HepG2 (cell line): ENCODE measurements at regions not wholly inside any gene's neighbourhood (a gene's known extent, or its start where the extent isn't known, plus 50 kb on each side); places are given as distances from the start of the nearest gene placed in this dataset.

ENCODE experiments used
- ATAC-seq: fragments of 200-7000 bp; cut with Tn5 transposase; 3 replicates; pipeline ENCODE4 v1.9.1; 2020; ENCODE audit warnings: mild to moderate bottlenecking, moderate library complexity
- BruUV-seq: library from RNA; stranded (reverse); fragments of 400-500 nt; replicated peaks from 2 replicates; lab custom pipeline; 2021; lab: Mats Ljungman, UMichigan
- CTCF ChIA-PET: fragments of 300-600 bp; formaldehyde crosslinking; extraction: SDS; loops from one replicate; lab custom pipeline; 2021; ENCODE audit warnings: low total read pairs, inconsistent platforms, low intra/inter-chr PET ratio; lab: Yijun Ruan, JAX
- POLR2A ChIA-PET: fragments of 350-600 bp; sonication (Branson Sonifier 250); formaldehyde crosslinking; loops from one replicate; lab custom pipeline; 2020; ENCODE audit warnings: antibody characterized with exemption, inconsistent platforms; lab: Yijun Ruan, JAX
- DNase-seq: peaks from one replicate; pipeline ENCODE4 v3.0.0-alpha.2; 2015; ENCODE audit warnings: low spot score
- FAIRE-seq: peaks from 3 replicates; lab custom pipeline; 2011; peaks lifted over from hg19 to GRCh38; lab: Jason Lieb, UNC
- H2AFZ ChIP-seq: one replicate; pipeline ENCODE4 v1.6.1; 2011; ENCODE audit warnings: low read length, inconsistent platforms
- H3K27ac ChIP-seq: fragments of 300-600 bp; 3 replicates; pipeline ENCODE4 v1.8.0; 2011; ENCODE audit warnings: mixed run types, mild to moderate bottlenecking, mixed read lengths, low read length, inconsistent platforms; ENCODE audit not compliant: insufficient read depth; ENCODE audit errors: extremely low read length
- H3K27me3 ChIP-seq, 2 experiments: fragments of 200-600 bp in 1 of 2; 2 replicates in 1 of 2; 3 replicates in 1 of 2; pipeline versions ENCODE4 v1.6.0 to v1.8.0; 2011; ENCODE audit warnings: low read length in 2 of 2, mild to moderate bottlenecking in 2 of 2, moderate library complexity in 2 of 2, inconsistent platforms in 1 of 2; ENCODE audit not compliant: insufficient read depth in 2 of 2, control insufficient read depth in 1 of 2
- H3K36me3 ChIP-seq, 2 experiments: fragments of 200-600 bp in 1 of 2; replicated peaks in 1 of 2; 2 replicates in 1 of 2; 3 replicates in 1 of 2; pipeline versions ENCODE4 v1.5.1 to v1.8.0; 2011; ENCODE audit warnings: low read length in 2 of 2, inconsistent platforms in 1 of 2; ENCODE audit not compliant: insufficient read depth in 2 of 2, control insufficient read depth in 1 of 2
- H3K4me1 ChIP-seq: 2 replicates; pipeline ENCODE4 v1.5.1; 2012; ENCODE audit warnings: low read length, inconsistent platforms; ENCODE audit not compliant: insufficient read depth
- H3K4me2 ChIP-seq: 2 replicates; pipeline ENCODE4 v1.6.0; 2011; ENCODE audit warnings: low read depth, low read length, inconsistent platforms
- H3K4me3 ChIP-seq, 3 experiments: fragments of 200-600 bp in 1 of 3; sonication (generic), shearing (Covaris generic) in 1 of 3; replicated peaks in 1 of 3; 2 replicates each; pipeline ENCODE4 v1.5.1; 2011 to 2016; ENCODE audit warnings: low read length in 3 of 3, inconsistent platforms in 2 of 3, low read depth in 2 of 3, mild to moderate bottlenecking in 2 of 3, control low read depth in 1 of 3, mixed read lengths in 1 of 3; ENCODE audit not compliant: insufficient read depth in 1 of 3
- H3K79me2 ChIP-seq: one replicate; pipeline ENCODE4 v1.6.1; 2011; ENCODE audit warnings: low read length, inconsistent platforms; ENCODE audit not compliant: insufficient read depth
- H3K9ac ChIP-seq: 2 replicates; pipeline ENCODE4 v1.6.0; 2011; ENCODE audit warnings: mild to moderate bottlenecking, low read depth, low read length, inconsistent platforms; ENCODE audit not compliant: insufficient read depth
- H3K9me3 ChIP-seq: 2 replicates; pipeline ENCODE4 v1.5.1; 2012; ENCODE audit warnings: mild to moderate bottlenecking, low read length
- H4K20me1 ChIP-seq: 2 replicates; pipeline ENCODE4 v1.6.0; 2011; ENCODE audit warnings: inconsistent platforms, mild to moderate bottlenecking, low read length, moderate library complexity; ENCODE audit not compliant: insufficient read depth
- IRF9 ChIP-seq: sonication (generic); formaldehyde crosslinking; IDR thresholded peaks from 2 replicates; pipeline ENCODE4 v1.8.0; 2022; ENCODE audit warnings: missing genetic modification reagents, mild to moderate bottlenecking, borderline replicate concordance
- NFE2 ChIP-seq: sonication (generic); formaldehyde crosslinking; IDR thresholded peaks from 2 replicates; pipeline ENCODE4 v1.4.0; 2020; ENCODE audit warnings: missing genetic modification reagents
- RBFOX2 ChIP-seq: fragments of 200-400 bp; formaldehyde crosslinking; IDR thresholded peaks from 2 replicates; pipeline ENCODE4 v1.6.1; 2017; ENCODE audit warnings: low read depth, mild to moderate bottlenecking, low read length
- TRIM22 ChIP-seq: fragments of 450-650 bp; IDR thresholded peaks from 2 replicates; pipeline ENCODE4 v1.6.1; 2017
- ZBTB44 ChIP-seq: sonication (generic); formaldehyde crosslinking; IDR thresholded peaks from 2 replicates; pipeline ENCODE4 v1.4.0; 2020; ENCODE audit warnings: missing genetic modification reagents
- ZFP91 ChIP-seq: sonication (generic); formaldehyde crosslinking; IDR thresholded peaks from 2 replicates; pipeline ENCODE4 v1.9.0; 2022; ENCODE audit warnings: missing genetic modification reagents, mild to moderate bottlenecking, borderline replicate concordance
- ZNF101 ChIP-seq: sonication (generic); formaldehyde crosslinking; IDR thresholded peaks from 2 replicates; pipeline ENCODE4 v1.4.0; 2020; ENCODE audit warnings: mild to moderate bottlenecking, low read depth, missing genetic modification reagents, borderline replicate concordance
- ZNF766 ChIP-seq: sonication (generic); formaldehyde crosslinking; IDR thresholded peaks from 2 replicates; pipeline ENCODE4 v1.5.0; 2020; ENCODE audit warnings: missing genetic modification reagents, borderline replicate concordance
- WGBS: methylation state at CpG from one replicate; pipeline ENCODE4 v1.1.6; 2017; ENCODE audit warnings: low lambda C conversion rate; 5-methylcytosine and 5-hydroxymethylcytosine counted together
- in situ Hi-C: cut with HindIII; loops from 2 replicates; pipeline ENCODE4 v1.10.0; 2017; ENCODE audit warnings: low pct_unique_long_range_greater_than_20kb; ENCODE audit not compliant: extremely low pct_ligation_motif_present
- intact Hi-C: fragments of 100-400 bp; cut with micrococcal nuclease; formaldehyde crosslinking; loops from one replicate; pipeline ENCODE4 v1.10.0; 2022; ENCODE audit not compliant: unreplicated experiment

- no peak for ATAC-seq
- no peak overlapping the region for H3K27ac ChIP-seq
- POLR2A ChIA-PET: no interaction called here
- H3K9me3 ChIP-seq: no peaks in the 10 kb centered on the region
- peaks cover 0 to 27% of the 10 kb centered on the region in 2 experiments; a peak in 2 of 5 replicates for H3K27me3 ChIP-seq
- CTCF ChIA-PET: no interaction called here
- no peak for FAIRE-seq
- DNase-seq: no peak
- 31% methylated on average over 5 of the region's 7 CpGs for WGBS
- no peaks in the 10 kb centered on the region for H3K79me2 ChIP-seq
- H4K20me1 ChIP-seq: no peaks in the 10 kb centered on the region
- no peaks in the 10 kb centered on the region for H3K36me3 ChIP-seq
- no peak overlapping the region for H3K9ac ChIP-seq
- no TSS peak for BruUV-seq
- H3K4me3 ChIP-seq: no peak overlapping the region
- in situ Hi-C loops: no loop called here
- H3K4me1 ChIP-seq: no peaks in the 10 kb centered on the region
- no peak overlapping the region for H2AFZ ChIP-seq
- intact Hi-C loops: no loop called here
- TF ChIP-seq ZFP91 (CRISPR knock-in tag): no peak
- TF ChIP-seq ZNF101 (CRISPR knock-in tag): no peak
- TF ChIP-seq NFE2 (CRISPR knock-in tag): no peak
- TF ChIP-seq RBFOX2: no peak
- TF ChIP-seq IRF9: no peak
- TF ChIP-seq TRIM22: no peak
- TF ChIP-seq ZNF766: no peak
- TF ChIP-seq ZBTB44 (CRISPR knock-in tag): no peak
- H3K4me2 ChIP-seq: no peak overlapping the region
Measured at GRCh38 chr18:46414863-46415262, 242.2 kb downstream of the LOXHD1 start.
